Effector CD8-positive, alpha-beta T cell (primary cell): ENCODE measurements at regions not wholly inside any gene's neighbourhood (a gene's known extent, or its start where the extent isn't known, plus 50 kb on each side); places are given as distances from the start of the nearest gene placed in this dataset.
"Not testable (repeated sequence)": the region's sequence is repeated elsewhere in the genome, so short reads cannot be mapped to it uniquely, and the experiment has no call there.

Experiments
- DNase-seq: peaks from one replicate; lab custom pipeline; 2025; lab: John Stamatoyannopoulos, UW

DNA sequence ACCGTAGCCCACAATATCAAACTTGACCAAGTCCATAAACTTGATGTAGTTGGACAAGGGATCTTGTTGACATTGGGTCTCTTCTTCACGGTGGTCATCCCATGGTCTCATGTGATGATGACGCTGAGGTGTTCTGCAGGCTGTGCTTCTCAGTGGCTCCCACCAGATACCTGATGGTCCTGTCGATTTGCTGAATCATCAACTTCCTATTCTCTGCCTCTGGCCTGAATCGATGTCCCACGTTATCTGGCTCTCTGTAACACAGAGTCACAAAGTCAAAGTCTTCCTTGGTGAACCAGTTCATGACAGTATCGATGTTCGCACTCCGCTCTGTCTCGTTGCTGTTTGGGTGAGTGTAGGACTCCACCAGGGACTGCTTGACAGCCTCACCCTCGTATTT lies 217.2 kb upstream of the FRG2C start:
- not testable (repeated sequence) for DNase-seq

DNA sequence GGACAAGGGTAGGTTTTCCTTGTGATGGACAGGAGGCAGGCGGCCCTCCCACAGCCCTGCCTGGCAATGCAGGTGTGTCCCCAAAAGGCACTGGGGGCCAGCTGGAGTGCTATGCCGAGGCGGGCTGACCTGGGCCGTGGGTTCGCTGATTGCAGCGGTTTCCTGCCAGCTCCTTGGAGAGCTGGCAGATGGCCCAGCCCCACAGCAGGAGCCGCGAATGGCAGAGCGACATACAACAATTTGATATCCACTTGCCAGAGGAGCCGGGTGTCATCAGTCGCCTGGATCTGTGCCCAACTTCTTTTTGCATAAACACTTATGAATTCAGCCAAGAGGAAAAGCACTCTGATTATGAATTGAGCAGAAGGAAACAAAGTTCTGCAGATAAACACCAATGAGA lies 210.8 kb upstream of the FRG2C start:
- DNase-seq: not testable (repeated sequence)

DNA sequence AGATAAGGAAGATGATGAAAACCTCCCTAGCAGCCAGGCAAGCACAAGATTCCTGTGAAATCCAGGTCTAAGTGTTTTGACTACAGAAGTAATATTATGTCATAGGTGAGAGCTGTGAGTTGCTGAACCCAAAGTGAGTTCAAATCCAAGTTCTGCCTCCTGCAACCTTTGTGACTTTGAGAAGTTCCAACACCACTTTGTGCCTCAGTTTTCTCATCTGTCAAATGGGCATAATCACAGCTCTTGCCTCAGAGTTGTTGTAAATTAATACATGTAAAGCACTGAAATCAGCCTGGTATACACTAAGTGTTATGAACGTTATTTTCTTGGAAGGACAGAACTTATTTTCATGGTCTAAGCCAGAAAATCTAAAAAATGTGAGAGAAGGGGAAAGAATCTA lies 210.3 kb upstream of the FRG2C start:
- not testable (repeated sequence) for DNase-seq

DNA sequence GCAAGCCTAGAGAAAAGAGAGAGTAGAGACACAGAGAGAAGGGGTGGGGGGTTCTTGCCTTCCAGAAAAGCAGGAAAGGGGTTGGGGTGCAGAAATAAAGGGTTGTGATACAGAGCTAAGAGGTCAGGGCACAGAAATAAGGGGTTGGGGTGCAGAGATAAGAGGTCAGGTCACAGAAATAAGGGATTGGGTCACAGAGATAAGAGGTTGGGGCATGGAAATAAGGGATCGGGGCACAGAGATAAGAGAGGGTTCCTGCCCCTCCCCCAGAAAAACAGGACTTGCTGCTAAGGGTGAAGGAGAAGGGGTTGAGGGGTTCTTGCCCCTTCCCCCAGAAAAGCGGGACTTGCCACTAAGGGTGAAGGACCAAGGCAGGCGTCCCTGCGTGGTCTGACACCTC lies 189.6 kb upstream of the FRG2C start:
- not testable (repeated sequence) for DNase-seq

DNA sequence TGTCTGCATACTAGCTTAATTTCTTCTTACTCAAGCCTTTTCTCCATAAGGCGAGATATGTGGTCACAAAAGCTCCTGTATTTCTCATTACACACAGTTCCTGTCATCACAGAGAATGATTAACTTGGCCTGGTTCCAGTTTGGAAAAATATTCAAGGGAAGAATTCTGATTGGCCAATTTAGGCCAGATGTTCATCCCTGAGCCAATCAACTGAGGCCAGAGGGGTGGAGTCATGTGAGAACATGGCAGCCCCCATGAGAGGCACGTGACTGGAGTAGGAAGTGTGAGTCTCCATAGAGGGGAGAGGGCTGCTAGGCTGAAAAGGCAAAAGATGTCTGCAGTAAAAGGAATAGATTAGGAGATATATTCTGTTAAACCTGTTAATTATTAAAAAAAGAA lies 167.5 kb upstream of the FRG2C start:
- not testable (repeated sequence) for DNase-seq

DNA sequence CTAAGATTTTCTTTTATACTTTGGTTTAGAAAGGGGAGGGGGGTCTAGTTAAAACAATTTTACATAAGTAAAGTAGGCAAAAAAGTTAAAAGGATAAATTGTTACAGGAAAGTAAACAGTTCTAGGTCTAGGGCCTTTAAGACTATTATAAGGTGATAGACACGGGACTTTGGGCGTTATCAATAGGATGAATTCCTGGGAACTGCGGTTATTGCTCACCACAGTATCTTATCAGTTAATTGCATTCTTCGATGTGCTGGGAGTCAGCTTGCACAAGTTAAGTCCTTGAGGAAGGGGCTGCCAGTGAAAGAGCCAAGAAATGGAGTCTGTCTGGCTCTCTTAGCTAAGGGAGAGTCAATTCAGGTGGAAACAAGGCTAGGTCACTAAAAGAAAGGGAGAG lies 163.8 kb upstream of the FRG2C start:
- DNase-seq: not testable (repeated sequence)

DNA sequence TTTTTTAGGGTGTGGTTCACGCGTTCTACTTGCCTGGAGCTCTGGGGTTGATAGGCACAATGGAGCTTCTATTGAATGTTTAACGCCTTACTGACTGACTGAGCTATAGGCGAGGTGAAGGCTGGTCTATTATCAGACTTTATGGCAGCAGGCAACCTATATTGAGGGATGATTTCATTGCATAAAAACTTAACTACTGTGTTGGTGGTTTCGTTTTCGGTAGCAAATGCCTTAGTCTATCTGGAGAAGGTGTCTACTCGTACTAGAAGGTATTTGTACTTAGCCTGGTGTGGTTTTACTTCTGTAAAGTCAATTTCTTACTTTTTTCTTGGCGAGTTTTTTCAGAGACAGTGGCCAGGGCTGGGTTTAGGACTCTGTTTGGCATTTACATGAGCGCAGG lies 162.0 kb upstream of the FRG2C start:
- not testable (repeated sequence) for DNase-seq

DNA sequence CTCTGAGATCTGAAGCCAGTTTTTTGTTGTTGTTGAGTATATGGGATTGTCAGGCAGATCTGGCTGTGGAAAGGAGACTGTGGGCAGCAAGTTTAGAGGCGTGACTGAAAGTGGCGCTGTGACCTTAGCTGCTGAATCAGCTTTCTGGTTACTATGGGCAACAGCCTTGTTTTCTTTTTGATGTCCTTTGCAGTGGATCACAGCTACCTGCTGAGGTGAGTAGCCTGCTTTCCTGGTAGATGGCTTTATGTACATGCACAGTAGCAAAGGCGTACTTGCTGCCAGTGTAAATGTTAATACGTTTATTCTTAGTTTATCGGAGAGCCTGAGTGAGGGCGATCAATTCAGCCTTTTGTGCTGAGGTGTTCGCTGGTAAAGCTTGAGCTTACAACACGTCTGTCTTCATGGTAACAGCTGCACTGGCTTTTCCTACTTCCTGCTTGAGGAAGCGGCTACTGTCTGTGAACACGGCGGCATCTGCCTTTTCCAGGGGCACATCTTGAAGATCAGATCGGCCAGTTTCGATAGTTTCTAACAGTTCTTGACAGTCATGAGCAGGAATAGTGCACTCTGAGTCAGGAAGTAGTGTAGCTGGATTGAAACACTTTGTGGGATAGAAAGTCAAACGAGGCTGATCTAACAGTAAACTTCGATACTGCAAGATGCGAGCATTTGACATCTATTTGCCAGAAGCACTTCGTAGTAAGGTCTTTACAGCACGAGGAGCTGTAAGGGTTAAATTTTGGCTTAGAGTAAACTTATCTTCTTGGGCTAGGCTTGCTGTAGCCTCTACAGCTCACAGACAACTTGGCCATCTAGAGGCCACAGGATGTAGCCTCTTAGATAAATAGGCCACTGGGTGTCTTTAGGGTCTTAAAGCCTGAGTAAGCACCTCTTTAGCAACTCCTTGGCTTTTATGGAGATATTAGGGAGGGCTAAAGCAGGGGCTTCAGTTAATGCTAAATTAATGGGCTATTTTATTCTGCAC lies 161.1 kb upstream of the FRG2C start:
- not testable (repeated sequence) for DNase-seq

DNA sequence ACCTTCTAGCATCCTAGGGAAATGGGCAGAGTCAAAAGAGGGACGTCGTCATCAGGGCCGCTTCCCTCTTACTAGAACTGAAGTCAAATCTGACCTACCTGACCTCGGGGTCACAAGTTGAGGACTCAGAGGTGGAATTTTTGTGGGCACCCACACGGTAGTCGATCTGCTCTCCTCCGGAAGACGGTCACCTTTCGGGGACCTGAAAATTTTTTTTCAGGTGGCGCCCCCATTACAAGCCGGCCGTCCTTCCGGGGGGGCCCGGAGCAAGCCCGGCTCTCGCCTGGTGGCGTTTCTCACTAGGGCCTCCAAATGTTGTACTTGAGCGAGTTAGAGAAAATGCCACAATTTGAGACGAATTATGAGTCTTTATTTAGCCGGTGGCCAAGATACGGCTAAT lies 157.5 kb upstream of the FRG2C start:
- no peak for DNase-seq

DNA sequence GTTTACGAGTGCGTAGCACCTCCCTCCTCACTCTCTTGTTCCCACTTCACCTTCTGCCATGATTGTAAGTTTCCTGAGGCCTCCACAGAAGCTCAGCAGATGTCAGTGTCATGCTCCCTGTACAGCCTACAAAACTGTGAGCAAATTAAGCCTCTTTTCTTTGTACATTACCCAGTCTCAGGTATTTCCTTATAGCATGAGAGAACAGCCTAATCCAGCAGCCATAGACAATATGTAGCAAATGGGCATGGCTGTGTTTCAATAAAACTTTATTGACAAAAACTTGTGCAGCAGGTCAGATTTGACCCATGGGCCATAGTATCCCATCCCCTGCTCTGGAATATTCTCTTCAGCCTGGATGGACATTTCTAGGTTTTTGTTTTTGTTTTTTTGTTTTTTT lies 156.2 kb upstream of the FRG2C start:
- DNase-seq: not testable (repeated sequence)

DNA sequence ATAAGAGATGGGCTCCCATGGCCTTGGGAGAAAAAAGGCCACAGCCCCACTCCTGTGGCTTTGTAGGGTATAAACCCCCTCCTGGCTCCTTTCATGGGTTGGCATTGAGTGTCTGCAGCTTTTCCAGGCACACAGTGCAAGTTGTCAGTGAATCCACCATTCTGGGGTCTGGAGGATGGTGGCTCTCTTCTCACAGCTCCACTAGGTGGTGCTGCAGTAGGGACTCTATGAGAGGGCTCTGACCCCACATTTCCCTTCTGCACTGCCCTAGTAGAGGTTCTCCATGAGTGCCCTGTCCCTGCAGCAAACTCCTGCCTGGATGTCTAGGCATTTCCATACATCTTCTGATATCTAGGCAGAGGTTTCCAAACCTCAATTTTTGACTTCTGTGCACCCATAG lies 136.5 kb upstream of the FRG2C start:
- DNase-seq: not testable (repeated sequence)

DNA sequence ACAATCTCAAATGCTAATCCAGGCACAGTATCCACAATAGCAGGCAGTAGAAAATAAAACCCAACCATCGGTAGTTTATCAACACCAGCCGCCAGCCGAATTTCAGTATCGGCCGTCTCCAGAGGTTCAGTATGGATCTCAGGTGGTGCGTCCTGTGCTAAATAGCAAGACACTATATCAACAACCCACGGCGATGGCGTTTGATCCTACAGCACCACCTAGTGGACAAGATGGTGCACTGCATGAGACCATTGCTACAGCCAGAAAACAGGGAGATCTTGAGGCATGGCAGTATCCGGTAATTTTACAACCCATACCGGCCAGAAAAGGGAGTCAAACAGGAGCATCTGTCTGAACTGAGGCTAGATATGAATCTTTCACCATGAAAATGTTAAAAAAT lies 112.0 kb upstream of the FRG2C start:
- DNase-seq: not testable (repeated sequence)

DNA sequence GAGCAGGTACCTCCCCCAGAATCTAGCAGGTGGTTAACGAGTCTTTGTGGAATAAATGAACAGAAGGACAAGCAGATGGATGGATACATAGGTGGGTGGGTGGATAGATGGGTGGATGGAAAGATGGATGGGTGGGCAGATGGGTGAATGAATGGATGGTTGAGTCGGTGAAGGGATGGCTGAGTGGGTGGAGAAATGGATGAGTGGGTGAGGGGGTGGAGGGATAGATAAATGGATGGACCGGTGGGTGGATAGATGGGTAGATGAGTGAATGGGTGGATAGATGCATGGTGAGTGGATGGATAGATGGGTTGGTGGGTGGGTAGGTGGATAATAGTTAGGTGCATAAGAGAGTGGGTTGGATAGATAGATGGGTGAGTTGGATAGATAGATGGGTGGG lies 99.7 kb upstream of the FRG2C start:
- DNase-seq: not testable (repeated sequence)

DNA sequence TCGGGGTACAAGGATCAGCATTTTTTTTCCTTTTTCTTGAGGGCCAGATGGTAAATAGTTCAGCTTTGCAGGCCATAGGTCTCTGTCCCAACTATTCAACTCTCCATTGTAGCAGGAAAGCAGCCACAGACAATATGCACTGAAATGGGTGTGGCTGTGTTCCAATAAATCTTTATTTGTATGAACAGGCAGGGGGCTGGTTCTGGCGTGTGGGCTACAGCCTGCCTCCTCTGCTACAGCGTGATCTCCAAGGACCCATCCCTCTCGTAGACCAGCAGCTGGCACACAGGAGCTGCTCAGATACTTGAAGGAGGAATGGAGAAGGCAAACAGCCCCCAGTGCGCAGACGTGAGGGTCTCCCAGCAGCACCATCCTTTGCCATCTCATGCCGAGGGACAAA lies 91.8 kb upstream of the FRG2C start:
- not testable (repeated sequence) for DNase-seq

DNA sequence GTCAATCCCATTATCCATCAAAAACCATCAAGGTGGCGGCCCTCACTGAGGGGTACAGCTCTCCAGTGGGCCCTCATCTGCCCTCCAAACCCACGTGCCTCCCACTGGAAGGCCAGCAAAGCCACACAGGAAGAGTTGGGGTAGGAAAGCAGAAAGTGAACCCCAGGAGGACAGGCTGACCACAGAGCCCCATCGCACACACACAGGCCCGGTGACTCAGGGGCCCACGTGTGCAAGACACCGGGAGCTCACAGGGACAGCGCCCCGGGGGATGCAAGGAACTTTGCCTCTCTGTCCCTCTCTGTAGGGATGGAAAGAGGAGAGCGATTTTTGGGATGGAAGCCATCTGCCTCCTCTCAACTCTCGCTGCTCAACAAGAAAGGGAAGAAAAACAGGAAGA lies 85.0 kb upstream of the FRG2C start:
- not testable (repeated sequence) for DNase-seq

DNA sequence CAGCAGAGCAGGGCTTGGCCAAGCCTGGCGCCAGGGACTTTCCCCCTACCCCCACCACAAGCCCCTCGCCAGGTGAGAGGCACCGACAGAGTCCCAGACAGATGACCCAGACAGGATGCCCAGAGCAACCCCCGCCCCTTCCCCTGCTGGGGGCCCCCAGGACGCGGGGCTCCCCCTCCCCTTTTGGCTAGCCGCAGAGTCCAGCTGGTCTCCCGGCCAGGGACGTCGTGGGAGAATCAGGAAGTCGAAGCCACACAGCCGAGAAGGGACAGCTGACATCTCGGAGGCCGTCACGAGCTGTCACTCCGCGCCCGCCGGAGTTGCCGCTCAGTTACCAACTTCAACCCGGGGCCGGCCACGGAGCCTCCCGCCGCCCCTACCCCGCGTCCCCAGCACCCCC lies 84.6 kb upstream of the FRG2C start:
- not testable (repeated sequence) for DNase-seq

DNA sequence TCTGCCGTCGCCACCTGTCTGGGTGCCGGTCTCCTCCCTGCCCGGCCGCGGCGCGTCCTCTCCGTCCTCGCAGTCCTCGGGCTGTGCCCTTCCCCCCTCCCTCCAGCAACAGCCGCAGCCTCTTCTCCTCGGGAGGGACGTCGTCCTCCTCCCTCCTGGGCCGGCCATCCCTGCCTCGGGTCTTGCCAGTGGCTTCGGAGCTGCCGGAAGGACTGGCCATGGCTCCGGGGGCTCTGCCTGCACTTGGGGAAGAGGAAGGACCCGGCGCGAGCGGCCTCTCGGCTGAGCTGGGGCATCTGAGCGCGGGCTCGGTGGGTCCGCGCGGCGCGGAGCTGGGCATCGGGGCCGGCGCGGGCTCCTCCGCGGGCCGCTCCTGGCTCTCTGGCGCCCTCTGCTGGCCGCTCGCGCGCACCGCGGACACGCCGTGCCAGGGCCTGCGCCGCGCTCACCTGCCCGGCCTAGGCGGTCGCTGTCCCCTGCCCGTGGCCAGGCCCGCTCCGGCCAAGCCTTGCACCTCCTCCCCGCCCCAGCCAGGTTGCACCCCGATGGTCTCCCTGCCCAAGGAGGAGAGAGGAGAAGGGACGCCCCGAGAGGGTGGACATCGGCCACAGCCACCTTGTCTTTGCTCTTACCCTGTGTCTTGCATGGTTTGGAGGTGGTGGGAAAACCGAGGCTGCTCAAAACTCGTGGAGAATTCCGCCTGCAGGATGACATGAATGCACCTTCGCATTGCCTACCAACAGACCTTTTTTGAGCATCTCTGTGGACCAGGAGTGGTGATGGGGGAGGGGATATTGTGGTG lies 83.9 kb upstream of the FRG2C start:
- peak; percentile 2 for DNase-seq

DNA sequence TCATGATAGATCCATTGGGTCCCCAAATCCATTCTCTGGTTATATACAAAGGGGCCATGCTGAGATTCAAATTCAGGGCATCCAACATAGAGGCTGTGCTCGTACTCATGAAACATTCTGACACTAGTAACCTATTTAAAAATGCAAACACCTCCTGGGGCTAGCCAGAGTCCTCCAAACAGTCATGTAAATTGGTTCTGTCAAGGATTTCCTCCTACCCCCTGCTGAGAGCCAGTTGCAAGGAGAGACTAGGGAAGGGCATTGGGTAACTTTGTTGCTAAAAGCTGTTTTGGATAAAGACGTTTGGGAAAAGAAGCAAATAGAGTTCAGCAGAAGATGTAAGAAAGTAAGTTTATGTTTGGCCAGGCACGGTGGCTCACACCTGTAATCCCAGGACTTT lies 81.6 kb upstream of the FRG2C start:
- DNase-seq: not testable (repeated sequence)

DNA sequence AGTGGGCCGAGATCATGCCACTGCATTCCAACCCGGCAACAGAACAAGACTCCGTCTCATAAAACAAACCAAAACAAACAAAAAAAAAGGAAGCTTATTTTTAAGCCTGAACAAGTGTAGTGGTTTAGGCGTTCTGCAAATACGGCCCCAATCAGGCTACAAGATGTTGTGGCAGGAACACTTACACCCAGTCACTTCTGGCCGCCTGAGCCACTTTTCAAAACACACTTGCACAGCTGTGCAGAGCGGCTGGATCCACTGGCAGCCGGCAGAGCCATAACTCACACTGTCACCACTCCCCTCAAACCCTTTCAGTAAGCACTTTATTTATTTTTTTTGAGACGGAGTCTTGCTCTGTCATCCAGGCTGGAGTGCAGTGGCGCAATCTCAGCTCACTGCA lies 81.0 kb upstream of the FRG2C start:
- DNase-seq: not testable (repeated sequence)

DNA sequence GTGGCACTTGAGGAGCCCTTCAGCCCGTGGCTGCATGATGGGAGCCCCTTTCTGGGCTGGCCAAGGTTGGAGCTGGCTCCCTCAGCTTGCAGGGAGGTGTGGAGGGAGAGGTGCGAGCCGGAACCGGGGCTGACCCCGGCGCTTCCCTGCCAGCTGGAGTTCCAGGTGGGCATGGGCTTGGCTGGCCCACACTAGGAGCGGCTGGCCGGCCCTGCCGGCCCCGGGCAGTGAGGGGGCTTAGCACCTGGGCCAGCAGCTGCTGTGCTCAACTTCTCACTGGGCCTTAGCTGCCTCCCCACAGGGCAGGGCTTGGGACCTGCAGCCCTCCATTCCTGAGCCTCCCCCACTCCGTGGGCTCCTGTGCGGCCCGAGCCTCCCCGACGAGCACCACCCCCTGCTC lies 76.4 kb upstream of the FRG2C start:
- not testable (repeated sequence) for DNase-seq

DNA sequence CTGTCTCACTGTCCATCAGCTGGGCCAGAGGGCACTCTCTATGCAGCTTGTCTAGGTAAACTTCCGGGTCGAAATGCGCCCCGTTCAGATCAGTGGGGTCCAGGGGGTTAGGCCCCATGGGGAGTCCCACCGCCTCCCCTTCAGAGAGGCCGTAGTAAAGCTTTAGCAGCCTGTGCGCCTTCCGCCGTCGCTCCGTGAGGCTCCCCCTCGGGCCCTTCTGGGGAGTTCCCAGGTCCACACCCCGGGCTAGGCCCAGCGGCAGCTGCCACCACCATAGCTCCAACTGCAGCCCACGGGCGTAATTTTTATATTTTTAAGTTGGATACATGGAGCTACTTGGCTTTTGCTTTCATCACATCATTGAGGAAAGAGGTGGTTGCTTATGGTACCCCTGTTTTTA lies 73.7 kb upstream of the FRG2C start:
- DNase-seq: not testable (repeated sequence)

DNA sequence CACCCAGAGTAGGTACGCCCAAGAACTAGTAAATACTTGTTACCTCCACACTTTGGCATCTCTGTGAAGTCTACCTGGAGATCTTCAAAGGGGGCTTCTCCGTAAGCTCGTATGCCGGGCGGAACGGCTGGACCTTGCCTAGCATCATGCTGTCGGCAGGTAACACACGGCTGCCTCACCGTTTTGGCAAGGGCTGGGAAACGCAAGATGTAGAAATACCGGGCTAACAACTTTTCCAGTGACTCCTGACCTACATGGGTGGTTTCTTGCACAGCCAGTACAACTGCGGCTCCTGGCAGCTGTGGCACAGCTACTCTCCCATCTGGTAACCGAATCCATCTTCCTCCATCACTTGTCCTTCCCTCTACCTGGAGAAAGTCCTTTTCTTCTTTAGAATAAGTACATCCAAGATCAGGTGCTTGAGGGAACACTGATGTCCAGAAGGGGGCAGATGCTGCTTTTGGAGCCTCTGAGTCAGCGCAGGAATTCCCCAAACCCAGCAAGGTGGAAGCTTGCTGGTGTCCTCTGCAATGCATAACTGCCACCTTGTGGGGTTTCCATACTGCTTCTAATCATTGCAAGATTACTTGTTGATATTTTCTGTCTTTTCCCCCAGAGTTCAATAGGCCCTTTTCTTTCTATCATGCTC lies 59.7 kb upstream of the FRG2C start:
- not testable (repeated sequence) for DNase-seq
